Loucy (cell line): ENCODE measurements at regions not wholly inside any gene's neighbourhood (a gene's known extent, or its start where the extent isn't known, plus 50 kb on each side); places are given as distances from the start of the nearest gene placed in this dataset.

Experiments used
- CTCF ChIP-seq: fragments of 200-600 bp; sonication (generic); conservative IDR thresholded peaks from 2 replicates; pipeline ENCODE4 v1.5.1; 2014; ENCODE audit warnings: mild to moderate bottlenecking, antibody characterized with exemption, low read length
- EZH2phosphoT487 ChIP-seq: fragments of 200-600 bp; IDR thresholded peaks from 2 replicates; pipeline ENCODE4 v1.6.1; 2018; ENCODE audit warnings: antibody characterized with exemption, mild to moderate bottlenecking, moderate library complexity, borderline replicate concordance

GRCh38 chr3:66809595-66809958, 188.5 kb upstream of the KBTBD8 start:
- TF ChIP-seq CTCF, result no peak
- no peak for TF ChIP-seq EZH2phosphoT487
